Activated CD4-positive, alpha-beta T cell treated with anti-CD3 and anti-CD28 coated beads, Interleukin-2, Interleukin-6, amounts not matched to agents 100 ng/mL and 50 ng/mL, durations not matched to agents 16 hours and 8 hours (primary cell): ENCODE measurements at regions not wholly inside any gene's neighbourhood (a gene's known extent, or its start where the extent isn't known, plus 50 kb on each side); places are given as distances from the start of the nearest gene placed in this dataset.
"Not testable (repeated sequence)": the region's sequence is repeated elsewhere in the genome, so short reads cannot be mapped to it uniquely, and the experiment has no call there.

Experiments
- DNase-seq: peaks from one replicate; pipeline ENCODE4 v3.0.0-alpha.2; 2020

DNA sequence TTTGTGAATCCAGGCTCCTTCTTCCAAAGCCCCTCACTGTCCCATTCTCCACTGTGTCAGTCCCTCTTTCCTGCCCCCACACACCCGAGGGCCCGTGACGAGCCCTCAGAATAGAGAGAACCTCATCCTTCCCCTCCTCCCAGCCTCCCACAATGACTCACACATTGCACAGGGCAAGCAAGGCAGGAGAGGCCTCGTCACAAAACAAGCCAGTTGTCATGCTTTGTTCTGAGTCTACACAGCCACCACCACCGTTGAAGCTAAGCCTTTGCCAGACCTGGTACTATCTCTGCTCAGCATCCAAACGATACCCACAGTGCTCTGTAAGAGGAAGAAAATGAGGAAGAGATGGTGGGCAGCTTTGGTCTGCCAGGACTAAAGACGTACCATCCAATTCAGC lies 142.2 kb upstream of the ZNF366 start:
- no peak for DNase-seq

DNA sequence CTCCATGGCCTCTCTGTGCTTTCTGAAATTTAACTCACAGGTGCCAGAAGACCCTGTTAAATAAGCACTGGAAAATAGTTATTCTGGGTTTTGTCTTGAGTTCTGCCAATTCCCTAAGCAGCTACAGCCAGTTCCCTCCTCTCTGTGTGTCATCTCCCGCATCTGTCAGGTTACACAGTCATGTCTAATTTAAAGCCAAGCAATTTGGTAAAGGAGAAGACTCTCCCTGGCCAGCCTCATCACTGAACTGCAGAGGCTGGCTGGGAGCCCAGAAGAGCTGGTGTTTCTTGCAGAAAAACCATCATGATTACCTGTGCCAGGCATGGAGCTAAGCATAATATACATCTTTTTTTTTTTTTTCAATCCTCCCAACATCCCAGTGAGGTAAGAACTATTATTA lies 141.3 kb upstream of the ZNF366 start:
- DNase-seq = no peak

DNA sequence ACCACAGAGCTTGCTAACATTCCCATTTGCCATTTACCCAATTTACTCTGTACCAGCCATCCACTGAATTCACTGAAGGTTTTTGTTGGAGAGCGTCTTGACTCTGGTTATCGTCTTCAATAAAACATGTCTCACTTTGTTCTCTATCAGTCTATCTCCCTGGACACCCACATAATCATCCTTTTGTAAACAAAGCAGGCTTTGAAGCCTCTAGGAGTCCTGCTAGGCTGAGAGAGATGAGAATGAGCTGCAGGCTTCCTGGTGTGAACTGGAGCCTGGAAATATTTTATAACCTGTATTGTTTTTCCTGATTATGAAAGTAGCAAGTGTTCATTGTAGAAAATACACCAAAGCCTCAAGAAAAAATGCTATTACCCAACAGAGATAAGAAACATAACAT lies 140.6 kb upstream of the ZNF366 start:
- DNase-seq = no peak

DNA sequence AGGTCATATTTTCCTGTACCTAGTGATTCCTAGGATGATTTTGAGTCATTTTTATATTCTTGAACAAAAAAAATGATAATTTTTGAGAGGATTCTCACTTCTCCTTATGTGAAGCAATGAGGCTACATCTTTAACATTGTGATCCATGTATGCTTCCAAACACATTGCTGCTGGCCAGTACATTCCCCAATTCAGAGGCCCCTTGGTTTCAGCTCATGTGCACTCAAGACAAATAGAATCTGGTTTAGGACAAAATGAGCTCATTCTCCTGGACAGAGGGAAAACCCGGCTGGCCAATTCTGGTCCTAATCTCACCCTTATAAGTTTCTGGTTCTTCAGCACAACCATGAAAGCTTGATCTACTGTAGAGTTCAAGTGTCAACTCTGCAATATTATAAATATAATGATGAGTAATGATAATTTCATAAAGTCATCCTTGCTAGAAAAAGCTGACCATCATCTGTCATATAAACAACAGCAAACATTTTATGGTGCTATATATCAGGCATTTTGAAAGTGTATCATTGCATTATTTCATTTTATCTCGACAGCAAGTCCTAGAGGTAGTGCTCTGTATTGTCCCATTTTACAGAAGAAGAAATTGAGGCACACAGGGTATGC lies 139.1 kb upstream of the ZNF366 start:
- DNase-seq = no peak

DNA sequence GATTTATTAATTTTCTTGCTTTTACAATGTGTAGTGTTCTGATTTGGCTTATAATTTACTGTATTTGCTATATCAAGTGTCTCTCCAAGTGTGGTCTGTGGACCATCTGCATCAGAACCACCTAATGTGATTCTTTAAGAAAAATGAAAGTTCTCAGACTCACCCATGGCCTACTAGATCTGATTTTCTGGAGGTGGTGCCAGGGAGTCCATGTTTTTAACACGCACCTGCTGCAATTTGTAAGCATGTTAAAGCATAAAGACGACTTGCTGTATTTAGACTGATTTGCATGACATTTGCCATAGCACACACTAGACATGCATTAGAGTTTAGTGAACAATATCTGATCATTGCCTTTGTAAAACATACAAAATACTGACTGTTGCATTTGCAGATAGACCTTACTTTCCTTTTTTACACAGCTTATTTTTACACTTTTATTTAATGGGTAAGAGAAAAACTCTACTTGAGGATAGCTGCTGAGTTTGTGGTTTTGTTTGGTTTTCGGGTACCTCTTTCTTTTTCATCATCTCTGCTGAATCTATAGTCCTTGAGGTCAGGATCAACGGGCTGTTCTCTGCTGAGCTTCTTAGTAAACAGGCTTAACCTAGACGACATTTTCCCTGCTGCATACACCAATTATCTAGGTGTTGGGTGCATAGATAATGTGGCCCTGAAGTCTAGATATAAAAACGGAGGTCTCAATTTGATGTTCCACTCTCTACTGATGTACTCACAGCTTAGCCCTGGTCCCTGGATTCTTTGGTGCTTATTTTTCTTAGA lies 138.0 kb upstream of the ZNF366 start:
- no peak for DNase-seq

DNA sequence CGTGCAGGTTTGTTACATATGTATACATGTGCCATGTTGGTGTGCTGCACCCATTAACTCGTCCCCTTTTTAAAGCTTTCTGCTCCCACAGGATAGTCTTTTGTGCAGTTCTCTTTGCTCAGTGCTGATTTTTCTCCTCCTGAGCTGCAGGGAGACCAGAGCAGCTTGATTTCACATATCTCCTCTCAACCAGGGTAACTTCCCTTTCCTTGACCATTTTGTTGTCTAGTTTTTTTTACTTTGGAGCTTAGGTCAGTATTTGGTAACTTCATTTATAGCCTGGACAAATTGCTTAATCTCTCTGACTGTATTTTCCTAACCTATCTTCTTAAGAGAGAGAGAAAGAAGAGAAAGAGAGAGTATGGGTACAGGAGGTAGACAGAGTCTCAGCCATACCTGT lies 137.1 kb upstream of the ZNF366 start:
- no peak for DNase-seq

DNA sequence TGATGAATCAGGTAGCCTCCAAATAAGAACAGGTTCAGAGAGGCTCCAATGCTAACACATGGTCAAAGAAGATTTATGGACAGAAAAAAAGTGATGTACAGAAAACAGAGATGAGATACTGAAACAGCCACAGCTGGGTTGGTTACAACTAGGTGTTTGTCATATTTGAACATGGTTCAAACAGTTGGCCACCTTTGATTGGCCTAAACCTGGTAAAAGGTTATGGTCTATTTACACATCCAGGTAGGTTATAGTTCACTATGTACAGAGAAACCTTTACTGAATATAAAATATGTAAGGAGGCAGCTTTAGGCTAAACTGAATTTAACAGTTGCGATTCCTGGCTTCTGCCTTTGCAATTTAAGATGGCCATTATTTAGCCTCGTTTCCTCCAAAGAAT lies 134.0 kb upstream of the ZNF366 start:
- no peak for DNase-seq

DNA sequence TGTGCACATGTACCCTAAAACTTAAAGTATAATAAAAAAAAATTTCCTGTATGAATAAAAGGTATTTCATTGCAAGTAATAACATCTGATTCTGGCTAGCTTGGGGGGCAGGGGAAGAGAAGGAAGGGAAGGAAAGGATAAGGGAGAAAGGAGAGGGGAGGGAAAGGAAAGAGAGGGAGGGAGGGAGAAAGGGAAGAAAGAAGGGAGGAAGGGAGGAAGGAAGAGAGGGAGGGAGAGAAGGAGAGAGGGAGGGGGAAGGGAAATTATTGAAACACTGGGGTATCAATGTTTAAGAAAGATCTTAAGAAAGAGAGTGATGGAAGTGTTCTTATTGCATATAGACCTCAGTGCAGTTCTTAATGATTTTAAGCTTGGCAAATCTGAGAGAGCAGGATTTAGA lies 129.8 kb upstream of the ZNF366 start:
- DNase-seq = no peak

DNA sequence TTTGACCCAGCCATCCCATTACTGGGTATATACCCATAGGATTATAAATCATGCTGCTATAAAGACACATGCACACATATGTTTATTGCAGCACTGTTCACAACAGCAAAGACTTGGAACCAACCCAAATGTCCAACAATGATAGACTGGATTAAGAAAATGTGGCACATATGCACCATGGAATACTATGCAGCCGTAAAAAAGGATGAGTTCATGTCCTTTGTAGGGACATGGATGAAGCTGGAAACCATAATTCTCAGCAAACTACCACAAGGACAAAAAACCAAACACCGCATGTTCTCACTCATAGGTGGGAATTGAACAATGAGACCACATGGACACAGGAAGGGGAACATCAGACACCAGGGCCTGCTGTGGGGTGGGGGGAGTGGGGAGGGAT lies 129.4 kb upstream of the ZNF366 start:
- not testable (repeated sequence) for DNase-seq

DNA sequence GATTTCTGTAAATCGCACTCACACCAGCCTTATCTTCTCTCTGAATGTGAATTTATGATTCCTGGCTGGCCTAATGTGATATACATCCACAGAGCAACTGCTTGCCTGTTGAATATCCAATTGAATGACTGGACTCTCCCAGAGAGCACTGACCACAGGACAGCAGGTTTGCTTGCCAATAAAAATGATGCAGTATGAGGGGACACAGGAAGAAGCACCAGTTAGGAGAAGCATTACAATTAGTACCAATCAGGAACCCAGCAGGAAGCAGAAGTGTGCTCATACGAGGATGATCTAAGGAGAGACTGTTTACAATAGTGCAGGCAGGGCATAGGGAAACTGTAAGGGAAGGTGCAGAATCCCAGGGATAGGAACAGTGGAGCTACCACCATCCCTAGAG lies 127.2 kb upstream of the ZNF366 start:
- no peak for DNase-seq

DNA sequence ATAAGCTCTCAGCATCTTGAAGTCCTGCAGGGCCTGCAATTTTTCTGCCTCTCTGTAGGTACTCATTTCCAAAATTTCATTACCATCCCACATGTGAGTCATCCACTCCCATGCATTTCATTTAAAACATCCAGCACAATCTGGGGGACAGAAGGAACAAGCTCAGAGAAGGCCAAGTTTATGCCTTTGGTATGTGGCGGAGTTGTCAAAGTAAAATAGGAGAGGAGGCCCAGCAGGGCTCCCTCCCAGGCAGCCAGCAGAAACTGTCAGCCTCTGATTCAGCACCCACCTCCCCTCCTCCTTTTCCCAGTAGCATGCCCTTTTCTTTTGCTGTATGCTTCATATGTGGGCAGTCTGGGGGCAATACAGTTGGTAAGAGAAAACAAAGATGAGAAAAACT lies 126.4 kb upstream of the ZNF366 start:
- no peak for DNase-seq

DNA sequence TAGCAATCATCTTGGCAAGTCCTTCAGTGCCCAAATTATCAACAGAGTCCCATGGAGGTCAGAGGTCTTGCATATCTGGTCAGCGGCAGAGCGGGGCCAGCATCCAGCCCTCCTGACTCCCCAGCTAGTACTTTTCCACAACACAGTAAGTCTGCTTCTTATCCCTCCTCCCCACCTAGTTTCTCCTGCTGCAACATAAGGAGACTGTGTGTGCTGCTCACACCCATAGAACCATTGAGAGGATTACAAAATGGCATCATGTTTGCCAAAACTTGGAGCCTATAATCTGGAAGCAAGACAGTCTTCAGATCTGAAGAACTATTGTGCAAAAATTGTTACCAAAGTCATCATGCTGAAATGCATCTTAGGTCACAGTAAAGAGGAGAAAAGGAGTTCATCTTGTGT lies 125.8 kb upstream of the ZNF366 start:
- no peak for DNase-seq

DNA sequence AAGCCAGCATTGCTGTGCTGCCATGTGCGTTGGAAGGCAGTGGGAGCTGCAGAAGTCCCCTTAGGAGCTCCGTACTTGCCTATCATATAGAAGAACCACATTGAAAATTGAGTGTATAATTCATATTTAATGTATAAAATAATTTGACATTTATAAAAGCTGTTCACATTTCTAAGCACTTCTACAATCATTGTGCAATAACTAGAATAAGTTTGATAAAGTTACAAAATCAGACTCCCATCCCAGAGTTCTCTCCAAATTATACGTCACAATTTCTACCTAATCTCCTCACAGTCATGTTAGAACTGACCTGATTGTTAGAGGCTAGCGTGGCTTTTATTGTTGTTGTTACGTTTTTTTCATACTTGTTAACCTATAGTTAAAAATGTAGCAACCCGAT lies 123.5 kb upstream of the ZNF366 start:
- DNase-seq = no peak

DNA sequence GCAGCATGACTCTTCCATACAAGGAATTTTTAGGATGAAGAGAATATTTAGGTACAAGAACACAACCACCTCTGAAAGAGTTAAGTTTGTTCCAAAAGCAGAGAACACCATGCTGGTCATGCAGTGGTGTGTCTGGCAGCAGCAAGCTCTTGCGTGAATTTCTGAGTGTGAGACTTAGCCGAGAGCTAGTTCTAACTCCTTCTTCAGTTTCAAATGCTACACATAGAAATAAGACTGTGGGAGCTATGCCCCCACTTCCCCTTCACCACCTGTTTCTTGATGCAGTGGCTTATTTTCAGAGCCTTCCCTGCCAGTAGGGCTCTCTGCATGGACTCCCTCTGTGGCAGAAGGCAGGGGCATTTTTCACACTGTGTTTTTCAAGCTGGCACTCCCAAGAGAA lies 122.9 kb upstream of the ZNF366 start:
- DNase-seq = no peak

DNA sequence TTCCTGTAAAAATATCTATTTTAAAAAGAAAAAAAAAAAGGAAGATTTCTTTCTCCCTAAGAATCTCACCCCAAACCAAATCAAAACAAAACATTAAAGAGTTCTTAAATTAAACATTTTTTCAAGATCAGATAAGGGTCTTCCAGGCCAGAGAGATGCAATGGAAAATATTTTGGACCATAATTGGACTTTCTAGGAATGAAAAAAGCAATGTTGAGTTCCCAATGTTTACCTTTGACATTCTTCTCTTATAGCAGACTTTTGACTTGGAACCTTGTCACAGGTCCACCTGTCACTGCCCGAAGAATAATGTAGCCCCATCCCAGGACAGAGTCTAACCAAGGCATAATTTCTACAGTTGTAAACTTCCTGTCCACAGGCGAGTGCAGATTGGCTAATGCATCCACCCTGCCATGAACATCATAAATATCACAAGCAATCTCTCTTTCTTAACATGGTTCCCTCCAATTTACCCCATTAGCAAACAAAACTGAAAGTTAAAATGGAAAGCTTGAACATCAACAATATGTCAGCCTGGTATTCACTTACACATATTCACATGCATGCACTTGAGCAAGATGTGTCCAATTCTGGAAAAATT lies 121.7 kb upstream of the ZNF366 start:
- no peak for DNase-seq

DNA sequence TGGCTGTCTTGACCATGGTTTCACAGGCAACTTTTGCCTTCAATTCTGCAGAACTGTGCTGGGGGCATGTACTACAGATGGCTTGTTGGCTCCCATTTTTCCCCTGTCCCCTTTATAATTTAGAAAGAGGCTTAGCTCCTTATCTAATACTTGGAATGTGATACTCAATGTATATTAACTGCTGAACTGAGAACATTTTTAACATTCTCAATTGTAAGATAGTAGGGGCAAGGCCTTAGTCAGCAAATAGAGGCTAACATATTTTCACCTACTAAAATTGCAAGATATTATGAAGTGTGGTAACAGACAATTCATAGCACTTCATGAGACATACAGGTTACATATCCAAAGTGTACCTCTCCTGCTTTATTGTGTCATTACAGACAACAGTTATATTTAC lies 118.1 kb upstream of the ZNF366 start:
- DNase-seq = no peak

DNA sequence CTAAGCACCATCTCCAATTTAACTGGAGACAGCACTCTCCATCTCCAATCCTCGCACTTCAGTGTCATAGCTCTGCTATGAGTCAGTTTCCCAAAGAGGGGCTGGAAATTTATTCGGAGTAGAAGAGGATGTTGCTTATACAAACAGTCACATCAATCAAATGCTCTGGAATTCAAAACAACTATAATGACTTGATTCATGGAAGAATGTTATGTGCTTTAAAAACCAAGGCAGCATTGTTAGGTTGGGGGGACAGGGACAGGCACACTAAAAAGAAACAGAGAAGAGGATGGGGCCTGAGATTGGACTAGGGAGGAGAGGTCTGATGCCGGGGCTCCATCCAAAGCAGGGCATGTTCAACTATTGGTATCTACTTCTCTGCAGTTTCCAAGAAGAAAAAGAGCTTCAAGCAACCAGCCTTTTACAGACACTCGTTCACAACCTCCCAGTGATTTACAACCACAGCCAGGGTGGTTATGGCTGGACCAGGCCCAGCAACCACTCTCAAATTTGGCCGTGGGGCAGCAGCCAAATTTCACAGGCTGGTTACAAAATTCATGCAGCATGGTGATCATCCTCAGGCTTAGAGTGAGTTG lies 117.5 kb upstream of the ZNF366 start:
- no peak for DNase-seq

DNA sequence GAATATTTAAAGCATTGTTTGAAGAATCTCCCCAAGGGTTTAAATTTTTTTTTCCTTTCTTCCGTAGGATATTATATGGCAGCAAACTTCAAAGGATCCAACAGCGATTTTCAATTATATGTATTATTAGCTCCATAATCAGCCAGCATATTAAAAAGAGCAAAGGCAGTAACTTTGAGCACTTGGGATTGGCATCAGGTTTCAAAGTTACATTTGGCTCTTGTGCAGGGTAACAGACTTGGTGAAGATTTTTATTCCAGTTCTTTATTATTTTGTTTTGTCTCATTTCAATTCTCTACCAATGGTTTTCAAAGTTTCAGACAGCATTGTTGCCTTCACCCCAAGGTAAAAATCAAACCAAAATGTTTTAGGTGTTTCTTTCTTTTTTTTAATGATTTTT lies 116.7 kb upstream of the ZNF366 start:
- no peak for DNase-seq

DNA sequence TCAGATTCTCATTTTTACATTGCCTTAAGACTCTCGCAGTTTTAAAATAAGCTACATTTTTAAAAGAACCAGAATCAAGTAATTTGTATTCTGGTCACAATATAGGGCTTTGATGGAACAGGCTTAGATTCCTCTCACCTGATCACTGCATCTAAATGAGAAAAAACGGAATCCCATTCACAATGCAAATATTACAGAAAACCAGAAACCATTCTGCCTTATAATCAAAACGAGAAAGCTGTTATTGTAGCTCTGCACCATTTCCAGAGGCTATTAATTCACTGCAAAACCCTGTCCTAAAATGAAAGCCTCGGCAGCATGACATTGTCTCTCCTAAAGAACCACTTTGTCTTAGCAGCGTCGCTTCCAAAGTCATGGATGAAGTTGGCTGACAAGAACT lies 116.1 kb upstream of the ZNF366 start:
- DNase-seq = no peak

DNA sequence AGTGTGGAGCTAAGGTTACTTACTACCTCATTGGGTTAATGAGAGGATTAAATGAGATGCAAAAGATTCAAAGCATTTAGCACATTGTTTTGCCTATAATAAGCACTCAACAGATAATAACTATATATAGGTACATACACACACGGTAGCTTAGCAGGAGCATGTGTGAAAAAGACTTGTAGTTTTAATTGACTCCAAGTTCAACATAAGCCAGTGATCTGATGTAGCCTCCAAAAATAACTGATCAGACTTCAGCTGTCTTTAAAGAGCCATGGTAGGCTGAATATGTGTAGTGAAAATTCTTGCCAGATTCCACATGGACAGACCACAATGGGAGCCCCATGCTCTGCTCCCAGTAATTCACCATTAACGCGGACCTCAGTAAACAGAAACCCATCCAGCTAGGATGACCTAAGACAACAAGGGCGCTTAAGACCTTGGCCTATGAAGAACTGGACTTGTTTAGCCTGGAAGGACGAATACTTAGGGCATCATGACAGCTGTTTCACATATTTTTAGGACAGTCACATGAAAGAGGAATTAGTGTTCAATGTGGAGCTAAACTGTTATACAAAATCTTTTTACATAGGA lies 115.1 kb upstream of the ZNF366 start:
- no peak for DNase-seq

DNA sequence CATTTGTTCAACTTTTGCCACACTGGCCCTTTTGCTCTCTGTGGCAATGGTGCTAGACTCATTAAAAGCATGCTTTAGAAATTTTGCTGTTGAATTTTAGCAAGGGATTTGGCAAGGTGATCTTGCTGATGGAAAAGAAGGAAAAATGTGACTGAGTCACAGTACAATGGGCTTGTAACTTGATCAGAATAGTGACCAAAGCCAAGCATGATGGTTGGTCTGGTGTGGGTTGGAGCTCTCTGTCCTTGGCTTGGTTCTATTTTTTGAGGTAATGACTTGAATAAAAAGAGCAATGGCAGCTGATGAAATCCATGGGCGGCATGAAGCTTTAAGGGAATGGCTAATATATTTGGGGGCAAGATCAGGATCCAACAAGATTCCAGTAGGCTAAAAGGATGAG lies 114.4 kb upstream of the ZNF366 start:
- DNase-seq = no peak

DNA sequence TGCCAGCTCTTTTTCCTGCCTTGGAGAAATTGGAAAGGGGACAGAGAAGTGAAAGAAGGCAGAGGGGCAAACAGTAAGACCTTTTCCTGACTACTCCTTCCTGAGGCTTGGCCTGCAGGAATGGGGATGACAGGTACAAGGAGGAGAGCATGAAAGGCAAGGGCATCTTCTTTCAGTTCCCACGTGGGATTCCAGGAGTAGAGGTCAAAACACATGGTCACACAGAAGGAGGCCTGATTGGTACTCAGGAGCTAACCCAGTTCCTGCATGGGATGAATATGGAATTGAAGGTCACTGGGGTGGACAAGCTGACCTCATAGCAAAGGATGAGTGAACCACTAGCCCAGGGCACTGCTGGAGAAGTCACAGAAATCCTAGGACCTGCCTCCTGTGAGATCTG lies 112.5 kb upstream of the ZNF366 start:
- DNase-seq = no peak

DNA sequence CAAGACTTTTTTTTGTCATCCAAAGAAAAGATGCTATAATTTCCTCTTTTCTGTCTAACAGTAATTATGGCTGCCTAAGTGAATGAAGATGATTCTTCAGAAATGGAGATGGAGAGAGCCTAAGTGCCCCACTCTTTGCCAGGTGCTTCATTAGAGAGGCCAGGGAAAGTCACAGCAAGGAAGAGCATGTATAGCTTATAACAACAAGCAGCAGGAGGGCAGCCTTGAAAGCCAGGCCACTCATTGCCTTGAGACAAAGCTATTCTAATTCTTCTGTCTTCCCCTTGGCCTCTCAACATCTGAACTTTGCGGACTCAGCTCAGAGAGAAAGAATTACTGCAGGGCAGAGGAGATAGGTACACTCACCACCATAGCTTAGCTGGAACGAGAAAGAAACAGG lies 112.0 kb upstream of the ZNF366 start:
- DNase-seq = no peak

DNA sequence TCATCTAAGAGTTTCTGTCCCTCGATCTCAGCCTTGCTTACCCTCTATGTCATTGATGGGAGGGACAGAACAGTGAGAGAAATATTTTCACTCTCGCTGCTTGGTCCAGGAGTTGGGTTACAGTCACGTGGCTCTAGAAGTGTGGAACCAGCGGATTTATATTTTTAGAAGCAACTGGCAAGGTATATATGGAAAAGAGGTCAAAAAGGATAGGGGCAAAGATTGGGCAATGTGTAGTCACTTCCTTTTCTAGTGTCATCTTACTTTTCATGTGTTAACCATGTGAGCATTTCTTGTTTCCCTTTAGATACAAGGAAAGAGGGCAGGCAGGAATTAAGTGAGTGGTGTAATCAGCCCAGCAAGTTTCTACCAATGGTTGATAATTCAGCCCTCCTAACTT lies 111.5 kb upstream of the ZNF366 start:
- no peak for DNase-seq
